NCI-H345 treated with DMSO at 0.1 percent for 48 hours (cell line): ENCODE measurements at regions not wholly inside any gene's neighbourhood (a gene's known extent, or its start where the extent isn't known, plus 50 kb on each side); places are given as distances from the start of the nearest gene placed in this dataset.
A peak's percentile ranks its signal among the peaks of the same experiment; 100 is the strongest.
"Not testable (repeated sequence)": the region's sequence is repeated elsewhere in the genome, so short reads cannot be mapped to it uniquely, and the experiment has no call there.

Source experiments
- DNase-seq: peaks from one replicate; lab custom pipeline; 2025; ENCODE audit not compliant: unreplicated experiment; lab: John Stamatoyannopoulos, UW

GRCh38 chr12:47312808-47313426 is 233.2 kb upstream of the AMIGO2 start:
- no peak for DNase-seq

DNA sequence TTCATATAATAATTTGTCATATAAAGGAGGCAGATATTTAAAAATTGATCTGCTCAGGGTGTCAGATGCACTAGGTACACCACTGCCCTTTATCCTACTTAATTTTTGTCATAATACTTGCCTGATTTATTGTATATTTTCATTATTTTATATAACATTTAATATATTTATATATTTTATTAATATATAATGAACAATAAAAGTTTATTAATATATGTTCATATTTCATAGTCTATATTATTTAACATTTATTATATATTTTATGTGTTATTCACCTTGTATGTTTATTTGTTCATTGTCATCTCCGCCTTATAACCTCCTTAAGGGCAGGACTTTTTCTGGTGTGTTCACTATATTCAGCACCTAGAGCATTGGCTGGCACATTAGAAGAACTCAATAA is 232.4 kb upstream of the AMIGO2 start:
- no peak for DNase-seq

DNA sequence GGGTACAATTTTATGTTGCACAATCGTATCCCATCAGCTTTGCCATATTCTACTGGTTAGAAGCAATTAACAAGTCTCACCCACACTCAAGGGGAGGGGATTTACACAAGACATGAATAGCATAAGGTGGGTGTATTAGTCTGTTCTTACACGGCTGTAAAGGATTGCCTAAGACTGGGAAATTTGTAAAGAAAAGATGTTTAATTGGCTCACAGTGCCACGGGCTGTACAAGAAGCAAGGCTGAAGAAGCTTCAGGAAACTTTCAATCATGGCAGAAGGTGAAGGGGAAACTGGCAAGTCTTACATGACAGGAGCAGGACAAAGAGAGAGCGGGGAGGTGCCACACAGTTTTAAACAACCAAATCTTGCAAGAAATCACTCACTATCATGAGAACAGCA is 231.8 kb upstream of the AMIGO2 start:
- DNase-seq = no peak

GRCh38 chr12:47311010-47311409 is 231.3 kb upstream of the AMIGO2 start:
- no peak for DNase-seq

DNA sequence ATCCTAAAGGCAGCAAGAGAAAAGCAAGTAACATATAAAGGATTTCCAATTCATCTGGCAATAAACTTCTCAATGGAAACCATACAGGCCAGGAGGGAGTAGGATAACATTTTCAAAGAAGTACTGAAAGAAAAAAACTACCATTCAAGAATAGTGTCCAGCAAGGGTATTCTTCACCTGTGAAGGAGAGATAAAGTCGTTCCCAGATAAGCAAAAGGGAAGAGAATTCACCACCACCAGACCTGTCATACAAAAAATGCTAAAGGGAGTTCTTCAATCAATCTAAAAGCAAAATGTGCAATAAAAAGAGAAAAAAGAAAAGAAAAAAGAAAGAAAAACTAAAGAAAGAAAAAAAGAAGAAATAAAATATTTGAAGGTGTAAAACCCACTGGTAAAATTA is 228.9 kb upstream of the AMIGO2 start:
- DNase-seq = no peak

GRCh38 chr12:47307680-47308399 is 228.1 kb upstream of the AMIGO2 start:
- DNase-seq = peak; percentile 17

GRCh38 chr12:47306773-47307679 is 227.3 kb upstream of the AMIGO2 start:
- not testable (repeated sequence) for DNase-seq

DNA sequence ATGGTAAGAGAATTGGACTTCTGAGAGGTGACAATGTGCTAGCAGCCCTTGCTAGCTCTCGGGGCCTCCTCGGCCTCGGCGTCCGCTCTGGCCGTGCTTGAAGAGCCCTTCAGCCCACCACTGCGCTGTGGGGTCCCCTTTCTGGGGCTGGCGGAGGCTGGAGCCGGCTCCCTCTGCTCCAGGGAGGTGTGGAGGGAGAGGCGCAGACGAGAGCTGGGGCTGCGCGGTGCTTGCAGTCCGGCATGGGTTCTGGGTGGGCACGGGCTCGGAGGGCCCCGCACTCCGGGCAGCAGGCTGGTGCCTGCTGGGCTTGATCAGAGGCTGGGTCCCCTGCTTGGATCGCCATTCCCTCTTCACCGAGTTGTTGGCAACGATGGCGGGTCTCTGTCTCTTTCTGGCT is 226.4 kb upstream of the AMIGO2 start:
- DNase-seq = no peak

DNA sequence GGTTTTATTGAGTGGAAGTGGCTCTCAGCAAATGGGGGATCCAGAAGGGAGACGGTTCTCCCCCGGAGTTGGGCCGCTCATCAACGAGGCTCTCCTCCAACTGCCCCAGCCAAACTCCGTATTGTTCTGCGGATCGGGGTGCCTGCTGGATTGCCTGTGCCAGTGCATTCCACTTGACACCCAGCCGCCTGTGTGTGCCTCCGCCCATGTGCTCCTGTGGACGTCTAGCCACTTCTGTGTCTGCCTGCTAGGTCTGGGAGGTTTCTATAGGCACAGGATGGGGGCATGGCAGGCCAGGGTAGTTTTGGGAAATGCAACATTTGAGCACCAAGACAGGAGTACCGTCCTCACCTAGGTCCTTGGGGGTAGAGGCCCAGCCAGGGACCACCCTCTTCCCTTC is 225.7 kb upstream of the AMIGO2 start:
- DNase-seq = no peak

- no peak for DNase-seq
Measured at GRCh38 chr12:47303995-47304560, 224.3 kb upstream of the AMIGO2 start.

DNA sequence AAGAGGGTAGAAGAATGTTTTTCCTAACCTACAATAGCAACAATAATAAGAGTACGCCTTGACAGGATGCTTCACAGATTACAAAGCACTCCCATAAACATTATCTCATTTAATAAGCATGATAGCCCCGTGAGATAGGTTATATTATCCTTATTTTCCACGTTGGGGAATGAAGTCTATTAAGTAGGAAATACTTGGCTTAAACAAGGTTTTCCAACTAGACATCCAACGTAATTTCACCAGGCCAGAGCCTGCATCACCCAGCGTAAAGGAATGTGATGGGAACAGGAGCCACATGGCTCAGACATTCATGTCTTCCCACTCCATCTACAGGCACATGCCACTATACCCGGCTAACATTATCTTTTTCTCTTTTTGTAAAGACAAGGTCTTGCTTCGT is 223.4 kb upstream of the AMIGO2 start:
- DNase-seq = no peak

- DNase-seq = no peak
Measured at GRCh38 chr12:47302111-47302671, 222.4 kb upstream of the AMIGO2 start.

DNA sequence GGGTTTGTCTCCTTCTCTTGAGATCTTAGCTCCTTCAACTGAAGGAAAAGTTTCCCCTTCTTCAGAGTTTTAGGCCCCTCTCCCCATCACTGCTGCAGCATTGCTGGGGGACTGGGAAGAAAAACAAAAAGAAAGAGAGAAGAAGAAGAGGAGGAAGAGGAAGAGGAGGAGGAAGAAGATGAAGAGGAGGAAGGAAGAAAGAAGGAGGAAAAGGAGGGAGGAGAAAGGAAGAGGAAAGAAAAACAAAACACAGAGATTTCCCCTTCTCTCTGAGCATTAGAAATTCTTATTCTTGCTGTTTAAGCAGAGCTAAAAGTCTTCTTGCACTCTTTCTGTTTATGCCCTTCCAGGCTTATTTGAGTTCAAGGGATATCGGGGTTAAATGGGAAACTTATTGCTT is 219.8 kb upstream of the AMIGO2 start:
- no peak for DNase-seq

DNA sequence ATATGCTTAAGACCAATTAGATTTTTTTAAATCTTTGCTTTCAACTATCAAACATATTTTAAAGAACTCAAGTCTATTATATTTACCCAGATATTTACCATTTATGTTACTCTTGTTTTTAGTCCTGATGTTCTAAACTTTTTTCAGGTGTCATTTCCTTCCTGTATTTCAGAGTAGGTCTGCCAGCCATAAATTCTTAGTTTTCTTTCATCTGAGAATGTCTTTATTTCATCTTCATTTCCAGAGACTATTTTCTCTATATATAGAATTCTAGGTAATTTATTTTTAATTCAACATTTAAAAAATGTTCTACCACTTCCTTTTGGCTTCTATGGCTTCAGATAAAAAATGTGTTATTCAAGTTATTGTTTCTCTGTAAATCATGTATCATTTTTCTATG is 218.2 kb upstream of the AMIGO2 start:
- DNase-seq = no peak

GRCh38 chr12:47296828-47297227 is 217.1 kb upstream of the AMIGO2 start:
- DNase-seq = no peak

GRCh38 chr12:47293406-47293805 is 213.6 kb upstream of the AMIGO2 start:
- DNase-seq = no peak

- DNase-seq = no peak
Measured at GRCh38 chr12:47286676-47287075, 206.9 kb upstream of the AMIGO2 start.
